Uterus (tissue), 2 donors: ENCODE measurements at regions not wholly inside any gene's neighbourhood (a gene's known extent, or its start where the extent isn't known, plus 50 kb on each side); places are given as distances from the start of the nearest gene placed in this dataset.

Experiments used
- POLR2A ChIP-seq, 2 donors: fragments of 450-650 bp; IDR thresholded peaks; one replicate each; pipeline ENCODE4 v1.6.1; 2016; ENCODE audit warnings: antibody characterized with exemption in 2 of 2, mild to moderate bottlenecking in 1 of 2, moderate library complexity in 1 of 2
- TF ChIP-seq, protein P1 (sequence below), 4 experiments: fragments of 200-600 bp in 2 of 4; fragments of 450-650 bp in 2 of 4; sonication (generic) in 2 of 4; IDR thresholded peaks; one replicate each; pipeline ENCODE4 v1.5.1; 2016 to 2019; ENCODE audit warnings: antibody characterized with exemption in 4 of 4, mild to moderate bottlenecking in 2 of 4, moderate library complexity in 1 of 4

GRCh38 chr18:37694516-37694915 is 128.9 kb upstream of the CELF4 start:
- TF ChIP-seq, protein P1, sequence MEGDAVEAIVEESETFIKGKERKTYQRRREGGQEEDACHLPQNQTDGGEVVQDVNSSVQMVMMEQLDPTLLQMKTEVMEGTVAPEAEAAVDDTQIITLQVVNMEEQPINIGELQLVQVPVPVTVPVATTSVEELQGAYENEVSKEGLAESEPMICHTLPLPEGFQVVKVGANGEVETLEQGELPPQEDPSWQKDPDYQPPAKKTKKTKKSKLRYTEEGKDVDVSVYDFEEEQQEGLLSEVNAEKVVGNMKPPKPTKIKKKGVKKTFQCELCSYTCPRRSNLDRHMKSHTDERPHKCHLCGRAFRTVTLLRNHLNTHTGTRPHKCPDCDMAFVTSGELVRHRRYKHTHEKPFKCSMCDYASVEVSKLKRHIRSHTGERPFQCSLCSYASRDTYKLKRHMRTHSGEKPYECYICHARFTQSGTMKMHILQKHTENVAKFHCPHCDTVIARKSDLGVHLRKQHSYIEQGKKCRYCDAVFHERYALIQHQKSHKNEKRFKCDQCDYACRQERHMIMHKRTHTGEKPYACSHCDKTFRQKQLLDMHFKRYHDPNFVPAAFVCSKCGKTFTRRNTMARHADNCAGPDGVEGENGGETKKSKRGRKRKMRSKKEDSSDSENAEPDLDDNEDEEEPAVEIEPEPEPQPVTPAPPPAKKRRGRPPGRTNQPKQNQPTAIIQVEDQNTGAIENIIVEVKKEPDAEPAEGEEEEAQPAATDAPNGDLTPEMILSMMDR (IDR thresholded peaks at IDR 0.05), result no peak
- TF ChIP-seq POLR2A (IDR thresholded peaks at IDR 0.05), result no peak
